ENCODE measurements at regions not wholly inside any gene's neighbourhood (a gene's known extent, or its start where the extent isn't known, plus 50 kb on each side); places are given as distances from the start of the nearest gene placed in this dataset.

- DNase-seq (ENCODE audit: low spot score), result no peak
Measured at GRCh38 chr15:47949815-47950214, 171.0 kb upstream of the SLC24A5 start.

DNA sequence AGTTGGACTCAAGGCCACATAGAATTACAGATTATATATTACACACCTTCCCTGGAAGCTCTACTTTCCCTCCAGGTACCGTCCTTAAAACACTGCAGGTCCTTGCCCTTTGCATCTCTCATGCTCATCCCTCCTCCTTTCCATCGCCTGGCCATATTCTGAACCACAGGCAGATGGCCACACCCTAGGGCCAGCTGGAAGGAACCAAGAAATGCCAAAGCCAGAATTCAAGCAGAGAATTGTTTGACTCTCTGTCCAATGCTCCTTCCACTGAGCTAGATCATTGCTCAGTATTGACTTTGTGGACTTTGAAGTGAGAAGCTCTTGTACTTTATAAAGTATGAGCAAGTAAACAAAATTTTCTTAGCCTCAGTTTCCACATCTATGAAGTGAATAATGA, 170.3 kb upstream of the SLC24A5 start:
- no peak for DNase-seq (ENCODE audit: low spot score)

- DNase-seq (ENCODE audit: low spot score), result no peak
Measured at GRCh38 chr15:47951781-47952180, 169.0 kb upstream of the SLC24A5 start.

- no peak for DNase-seq (ENCODE audit: low spot score)
Measured at GRCh38 chr15:47954196-47954595, 166.6 kb upstream of the SLC24A5 start.

DNA sequence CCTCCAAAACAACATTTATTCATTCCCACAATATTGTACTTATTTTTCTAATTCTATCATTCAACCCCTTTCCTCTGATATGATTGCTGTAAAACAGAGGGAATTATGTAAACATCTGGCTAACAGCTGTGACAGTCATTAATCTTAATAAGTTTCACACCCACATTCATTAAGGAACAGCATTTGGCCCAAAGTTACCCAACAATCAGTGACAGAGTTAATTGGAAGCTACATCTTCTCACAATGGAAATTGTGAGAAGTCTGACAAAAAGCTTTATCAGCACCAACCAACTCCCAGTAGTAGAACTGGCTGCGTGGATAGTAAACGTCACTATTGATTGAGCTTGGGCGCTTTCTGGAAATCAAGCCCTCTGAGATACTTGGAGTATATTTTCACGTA, 165.8 kb upstream of the SLC24A5 start:
- DNase-seq (ENCODE audit: low spot score), result no peak

GRCh38 chr15:47959617-47960413, 161.0 kb upstream of the SLC24A5 start:
- DNase-seq (ENCODE audit: low spot score), result peak; percentile 13

GRCh38 chr15:47961401-47962090, 159.2 kb upstream of the SLC24A5 start:
- no peak for DNase-seq (ENCODE audit: low spot score)

GRCh38 chr15:47963265-47963664, 157.5 kb upstream of the SLC24A5 start:
- no peak for DNase-seq (ENCODE audit: low spot score)

DNA sequence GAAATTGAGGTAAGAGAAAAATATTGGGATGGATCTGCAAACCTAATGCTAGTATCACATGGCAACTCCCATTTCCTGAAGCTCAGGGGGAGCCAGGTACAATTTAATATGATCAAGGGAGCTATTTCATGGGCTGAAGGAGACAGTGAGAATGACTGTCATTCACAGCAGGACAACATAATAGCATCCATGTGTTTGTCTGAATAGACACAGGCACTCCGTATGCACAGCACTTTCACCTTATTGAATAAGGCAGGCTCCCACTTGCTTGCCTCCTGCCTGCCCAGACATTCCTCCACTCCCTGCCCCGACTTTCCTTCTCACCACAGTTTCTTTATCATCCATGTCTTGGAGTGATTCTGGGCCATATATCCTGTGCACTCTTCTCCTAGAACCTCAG, 156.6 kb upstream of the SLC24A5 start:
- DNase-seq (ENCODE audit: low spot score), result no peak

DNA sequence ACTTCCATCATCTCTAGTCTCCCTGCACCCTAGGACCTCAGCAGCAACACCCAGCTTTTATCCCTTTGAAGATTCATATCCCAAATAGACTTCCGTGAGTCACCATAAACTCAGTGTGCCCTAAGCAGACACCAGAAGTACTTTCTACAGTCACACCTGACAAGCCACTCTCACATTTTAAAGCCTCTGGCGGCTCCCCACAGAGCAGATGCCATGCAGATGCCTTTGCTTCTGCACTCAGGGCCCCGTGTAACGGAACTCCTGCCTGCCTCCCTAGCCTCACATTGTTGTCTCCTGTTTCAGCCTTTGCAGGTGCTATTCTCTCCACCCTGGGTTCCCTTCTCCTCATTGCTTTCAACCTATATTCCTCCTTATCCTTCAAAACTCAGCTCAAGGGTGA, 155.5 kb upstream of the SLC24A5 start:
- DNase-seq (ENCODE audit: low spot score), result no peak

GRCh38 chr15:47968593-47968992, 152.2 kb upstream of the SLC24A5 start:
- no peak for DNase-seq (ENCODE audit: low spot score)

DNA sequence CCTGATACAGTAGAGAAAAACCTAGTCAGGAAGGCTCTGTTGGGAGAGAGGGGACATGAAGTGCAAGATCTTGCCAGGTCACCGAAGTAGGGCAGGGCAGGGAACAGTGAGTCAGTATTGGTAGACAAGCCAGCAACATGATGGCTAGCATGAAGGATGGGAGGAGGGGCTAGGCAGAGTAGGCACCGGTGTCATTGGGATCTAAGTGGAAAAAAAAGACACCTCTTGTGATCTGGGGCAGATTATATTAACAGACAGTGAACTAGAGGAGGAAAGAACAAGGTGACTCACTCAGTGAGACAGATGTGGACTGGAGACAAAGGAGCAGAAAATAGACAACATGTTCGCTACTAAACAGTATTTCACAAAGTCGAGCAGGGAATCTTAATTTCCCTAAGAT, 149.2 kb upstream of the SLC24A5 start:
- no peak for DNase-seq (ENCODE audit: low spot score)

DNA sequence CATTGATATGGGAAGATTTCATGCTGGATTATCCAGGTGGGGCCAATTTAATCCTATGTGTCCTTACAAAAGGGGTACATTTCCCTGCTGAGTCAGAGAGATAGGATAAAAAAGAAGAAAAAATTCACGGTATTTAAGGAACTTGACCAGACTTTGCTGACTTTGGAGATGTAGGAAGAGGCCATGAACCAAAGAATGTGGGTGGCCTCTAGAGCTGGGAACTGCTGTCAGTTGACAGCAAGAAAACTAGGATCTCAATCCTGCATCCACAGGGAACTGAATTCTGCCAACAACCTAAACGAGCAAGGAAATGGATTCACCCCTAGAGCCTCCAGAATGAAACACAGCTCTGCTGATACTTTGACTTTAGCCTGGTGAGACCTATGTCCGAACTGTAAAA, 148.1 kb upstream of the SLC24A5 start:
- DNase-seq (ENCODE audit: low spot score), result no peak

DNA sequence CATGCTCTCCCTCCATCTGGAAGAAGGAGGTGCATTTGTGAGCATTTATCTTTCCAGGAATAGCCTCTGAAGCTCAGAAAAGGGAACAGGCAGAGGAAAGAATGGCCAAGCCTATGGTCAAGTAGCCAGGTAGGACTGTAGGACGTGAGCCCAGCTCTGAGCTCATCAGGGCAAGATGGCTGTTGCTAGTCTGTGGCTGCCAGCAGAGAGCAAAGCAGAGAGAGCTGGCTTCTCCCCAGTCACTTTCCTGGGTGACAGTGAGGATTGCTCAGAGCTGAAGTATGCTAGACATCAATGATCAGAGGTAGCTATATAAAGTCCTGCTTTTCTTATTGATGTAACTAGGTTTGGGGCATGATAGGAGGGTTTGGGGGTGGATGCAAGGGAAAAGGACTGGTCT, 146.1 kb upstream of the SLC24A5 start:
- DNase-seq (ENCODE audit: low spot score), result no peak

DNA sequence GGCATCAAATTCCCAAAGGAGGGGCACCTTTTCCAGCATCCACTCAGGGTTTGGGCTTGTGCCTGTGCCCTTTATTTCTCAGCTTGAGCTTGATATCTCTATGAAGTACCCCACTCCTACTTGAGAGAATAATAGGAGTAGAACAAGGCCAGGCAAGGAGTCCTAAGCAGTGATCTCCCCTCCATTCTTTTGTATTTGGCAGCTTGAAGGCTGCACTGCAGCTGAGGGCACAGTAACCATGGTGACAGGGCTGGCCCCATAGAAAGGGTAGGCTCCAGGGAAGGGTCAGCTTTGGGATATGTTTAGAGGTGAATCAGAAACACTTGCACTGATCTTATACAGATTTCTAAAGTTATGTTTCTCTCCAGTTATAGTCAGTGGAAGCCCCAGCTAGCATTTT, 145.4 kb upstream of the SLC24A5 start:
- no peak for DNase-seq (ENCODE audit: low spot score)

- no peak for DNase-seq (ENCODE audit: low spot score)
Measured at GRCh38 chr15:47983533-47983932, 137.3 kb upstream of the SLC24A5 start.

GRCh38 chr15:47985568-47985967, 135.2 kb upstream of the SLC24A5 start:
- DNase-seq (ENCODE audit: low spot score), result no peak

GRCh38 chr15:47987461-47987860, 133.3 kb upstream of the SLC24A5 start:
- peak; percentile 26 for DNase-seq (ENCODE audit: low spot score)

- DNase-seq (ENCODE audit: low spot score), result peak; percentile 37
Measured at GRCh38 chr15:47987908-47988532, 132.8 kb upstream of the SLC24A5 start.

- no peak for DNase-seq (ENCODE audit: low spot score)
Measured at GRCh38 chr15:47988564-47988963, 132.2 kb upstream of the SLC24A5 start.

- peak; percentile 51 for DNase-seq (ENCODE audit: low spot score)
Measured at GRCh38 chr15:47990821-47991220, 130.0 kb upstream of the SLC24A5 start.

GRCh38 chr15:47991357-47991756, 129.4 kb upstream of the SLC24A5 start:
- peak; percentile 35 for DNase-seq (ENCODE audit: low spot score)

- no peak for DNase-seq (ENCODE audit: low spot score)
Measured at GRCh38 chr15:47993051-47993450, 127.7 kb upstream of the SLC24A5 start.
